Hepatocyte (in vitro differentiated cells): ENCODE measurements at regions not wholly inside any gene's neighbourhood (a gene's known extent, or its start where the extent isn't known, plus 50 kb on each side); places are given as distances from the start of the nearest gene placed in this dataset.

Experiments used
- DNase-seq: peaks from one replicate; pipeline ENCODE4 v3.0.0-alpha.2; 2016; ENCODE audit warnings: low spot score
- H2AFZ ChIP-seq: fragments of 200-600 bp; sonication (generic); 2 replicates; pipeline ENCODE4 v1.6.0; 2016; ENCODE audit warnings: antibody characterized with exemption, mild to moderate bottlenecking
- H3K27ac ChIP-seq: fragments of 200-600 bp; sonication (generic); 2 replicates; pipeline ENCODE4 v1.5.1; 2016; ENCODE audit warnings: mild to moderate bottlenecking
- H3K27me3 ChIP-seq: fragments of 200-600 bp; sonication (generic); 2 replicates; pipeline ENCODE4 v1.6.1; 2016
- H3K36me3 ChIP-seq: fragments of 200-600 bp; sonication (generic); replicated peaks from 2 replicates; pipeline ENCODE4 v1.5.1; 2016; ENCODE audit warnings: low read depth; ENCODE audit not compliant: insufficient read depth
- H3K4me1 ChIP-seq: fragments of 200-600 bp; sonication (generic); 2 replicates; pipeline ENCODE4 v1.5.1; 2016; ENCODE audit warnings: mild to moderate bottlenecking, moderate library complexity; ENCODE audit not compliant: insufficient read depth
- H3K4me2 ChIP-seq: fragments of 200-600 bp; sonication (generic); 2 replicates; pipeline ENCODE4 v1.6.0; 2016
- H3K4me3 ChIP-seq: fragments of 200-600 bp; sonication (generic); 2 replicates; pipeline ENCODE4 v1.5.1; 2016; ENCODE audit warnings: mild to moderate bottlenecking
- H3K79me2 ChIP-seq: fragments of 200-600 bp; sonication (generic); 2 replicates; pipeline ENCODE4 v1.6.0; 2017; ENCODE audit warnings: mild to moderate bottlenecking
- H3K9me2 ChIP-seq: fragments of 200-600 bp; sonication (generic); replicated peaks from 2 replicates; pipeline ENCODE4 v1.6.0; 2017; ENCODE audit warnings: mild to moderate bottlenecking; ENCODE audit not compliant: insufficient read depth
- H3K9me3 ChIP-seq: fragments of 200-600 bp; sonication (generic); 2 replicates; pipeline ENCODE4 v1.5.1; 2016; ENCODE audit warnings: low read depth, mild to moderate bottlenecking
- H4K20me1 ChIP-seq: fragments of 200-600 bp; sonication (generic); 2 replicates; pipeline ENCODE4 v1.6.0; 2016; ENCODE audit warnings: mild to moderate bottlenecking; ENCODE audit not compliant: insufficient read depth, poor library complexity, severe bottlenecking
- CTCF ChIP-seq: fragments of 200-600 bp; sonication (generic); IDR thresholded peaks from 2 replicates; pipeline ENCODE4 v1.5.1; 2016; ENCODE audit warnings: antibody characterized with exemption, mild to moderate bottlenecking; ENCODE audit not compliant: poor library complexity
- EZH2 ChIP-seq: fragments of 200-600 bp; sonication (generic); IDR thresholded peaks from 2 replicates; pipeline ENCODE4 v1.6.1; 2016; ENCODE audit warnings: antibody characterized with exemption, mild to moderate bottlenecking, borderline replicate concordance
- EZH2phosphoT487 ChIP-seq: fragments of 200-600 bp; sonication (generic); IDR thresholded peaks from one replicate; pipeline ENCODE4 v1.6.1; 2018; ENCODE audit warnings: antibody characterized with exemption, mild to moderate bottlenecking, low read depth, moderate library complexity; ENCODE audit not compliant: unreplicated experiment, severe bottlenecking
- WGBS: methylation state at CpG from one replicate; pipeline ENCODE4 v1.1.6; 2016; ENCODE audit warnings: low lambda C conversion rate; ENCODE audit errors: missing lambda C conversion rate; 5-methylcytosine and 5-hydroxymethylcytosine counted together

DNA sequence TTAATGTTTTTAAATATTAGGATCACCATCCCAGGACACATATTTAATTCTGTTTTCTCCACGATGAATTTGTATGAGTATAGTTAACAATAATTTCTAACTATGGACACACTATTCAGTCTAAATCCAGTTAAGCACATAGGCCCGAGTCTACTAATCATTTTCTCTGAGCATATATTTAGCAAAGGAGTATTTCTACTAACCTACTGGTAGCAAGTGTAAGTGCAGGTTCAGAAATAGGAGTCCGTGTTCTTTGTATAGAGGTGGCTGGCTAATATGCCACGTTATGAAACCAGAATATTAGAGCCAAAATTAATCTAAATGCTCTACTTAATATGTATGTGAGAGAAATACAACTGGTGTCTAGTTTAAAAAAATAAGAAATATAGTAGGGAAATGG lies 416.6 kb upstream of the NXPH2 start:
- no peaks in the 10 kb centered on the region for H3K9me3 ChIP-seq
- 88% methylated on average over 4 of the region's 4 CpGs for WGBS

GRCh38 chr2:139194546-139194945 lies 414.4 kb upstream of the NXPH2 start:
- TF ChIP-seq EZH2phosphoT487 = no peak
- TF ChIP-seq CTCF = no peak
- TF ChIP-seq EZH2 = no peak
- 93% methylated on average over 7 of the region's 7 CpGs for WGBS
- no peak overlapping the region for H3K4me2 ChIP-seq
- H3K27ac ChIP-seq = no peak overlapping the region
- H3K36me3 ChIP-seq = no peaks in the 10 kb centered on the region
- no peaks in the 10 kb centered on the region for H3K9me3 ChIP-seq
- H3K9me2 ChIP-seq = no peaks in the 10 kb centered on the region
- H2AFZ ChIP-seq = no peak overlapping the region
- H3K27me3 ChIP-seq = no peaks in the 10 kb centered on the region
- no peak overlapping the region for H3K4me3 ChIP-seq
- DNase-seq = no peak
- H3K4me1 ChIP-seq = no peaks in the 10 kb centered on the region
- no peaks in the 10 kb centered on the region for H3K79me2 ChIP-seq
- H4K20me1 ChIP-seq = no peaks in the 10 kb centered on the region

More for the DNA sequence above, 416.6 kb upstream of the NXPH2 start:
- H4K20me1 ChIP-seq = no peaks in the 10 kb centered on the region
- no peaks in the 10 kb centered on the region for H3K9me2 ChIP-seq
- TF ChIP-seq EZH2phosphoT487 (no peak), EZH2 (no peak), CTCF (no peak)
- H2AFZ ChIP-seq = no peak overlapping the region
- H3K4me3 ChIP-seq = no peak overlapping the region
- H3K4me1 ChIP-seq = no peaks in the 10 kb centered on the region
- H3K79me2 ChIP-seq = no peaks in the 10 kb centered on the region
- no peak for DNase-seq
- H3K27me3 ChIP-seq = no peaks in the 10 kb centered on the region
- no peaks in the 10 kb centered on the region for H3K36me3 ChIP-seq
- H3K27ac ChIP-seq = no peak overlapping the region
- H3K4me2 ChIP-seq = no peak overlapping the region

GRCh38 chr2:139177041-139177440 lies 396.9 kb upstream of the NXPH2 start:
- Histone ChIP-seq H4K20me1 (no peaks in the 10 kb centered on the region), H3K36me3 (no peaks in the 10 kb centered on the region), H3K4me1 (no peaks in the 10 kb centered on the region), H3K9me2 (no peaks in the 10 kb centered on the region), H3K79me2 (no peaks in the 10 kb centered on the region), H3K9me3 (no peaks in the 10 kb centered on the region), H3K27ac (no peak overlapping the region), H3K4me2 (no peak overlapping the region), H3K27me3 (no peaks in the 10 kb centered on the region), H2AFZ (no peak overlapping the region), H3K4me3 (no peak overlapping the region)
- DNase-seq = no peak
- TF ChIP-seq CTCF (no peak), EZH2 (no peak), EZH2phosphoT487 (no peak)
- 75% methylated on average over 3 of the region's 3 CpGs for WGBS

GRCh38 chr2:139175510-139175909 lies 395.3 kb upstream of the NXPH2 start:
- Histone ChIP-seq H3K4me3 (no peak overlapping the region), H3K4me2 (no peak overlapping the region), H2AFZ (no peak overlapping the region), H3K9me2 (no peaks in the 10 kb centered on the region), H3K36me3 (no peaks in the 10 kb centered on the region), H3K4me1 (no peaks in the 10 kb centered on the region), H3K79me2 (no peaks in the 10 kb centered on the region), H3K27ac (no peak overlapping the region), H3K9me3 (no peaks in the 10 kb centered on the region), H4K20me1 (no peaks in the 10 kb centered on the region), H3K27me3 (no peaks in the 10 kb centered on the region)
- 87% methylated on average over 3 of the region's 3 CpGs for WGBS
- TF ChIP-seq CTCF (no peak), EZH2phosphoT487 (no peak), EZH2 (no peak)
- DNase-seq = no peak
